Neural cell (in vitro differentiated cells): ENCODE measurements at regions not wholly inside any gene's neighbourhood (a gene's known extent, or its start where the extent isn't known, plus 50 kb on each side); places are given as distances from the start of the nearest gene placed in this dataset.

Source experiments
- CTCF ChIP-seq: fragments of 450-650 bp; IDR thresholded peaks from 2 replicates; pipeline ENCODE4 v1.5.1; 2014; ENCODE audit warnings: antibody characterized with exemption, mild to moderate bottlenecking, moderate library complexity; ENCODE audit not compliant: poor library complexity, severe bottlenecking
- EP300 ChIP-seq: fragments of 450-650 bp; conservative IDR thresholded peaks from 2 replicates; pipeline ENCODE4 v1.6.1; 2014; ENCODE audit warnings: antibody characterized with exemption, mild to moderate bottlenecking, moderate library complexity; ENCODE audit not compliant: poor library complexity, severe bottlenecking
- EZH2 ChIP-seq: fragments of 200-600, 300-800 bp; shearing (Covaris generic), sonication (generic); IDR thresholded peaks from 2 replicates; pipeline ENCODE4 v1.6.1; 2014; ENCODE audit warnings: antibody characterized with exemption, low read length, borderline replicate concordance, mild to moderate bottlenecking; ENCODE audit not compliant: insufficient read depth, poor library complexity, severe bottlenecking
- POLR2AphosphoS5 ChIP-seq: IDR thresholded peaks from 2 replicates; pipeline ENCODE4 v1.6.1; 2012
- RAD21 ChIP-seq: fragments of 450-650 bp; conservative IDR thresholded peaks from 2 replicates; pipeline ENCODE4 v1.6.1; 2014; ENCODE audit warnings: antibody characterized with exemption, mild to moderate bottlenecking, moderate library complexity
- TAF1 ChIP-seq: IDR thresholded peaks from 2 replicates; pipeline ENCODE4 v1.6.1; 2012; ENCODE audit warnings: low read depth

DNA sequence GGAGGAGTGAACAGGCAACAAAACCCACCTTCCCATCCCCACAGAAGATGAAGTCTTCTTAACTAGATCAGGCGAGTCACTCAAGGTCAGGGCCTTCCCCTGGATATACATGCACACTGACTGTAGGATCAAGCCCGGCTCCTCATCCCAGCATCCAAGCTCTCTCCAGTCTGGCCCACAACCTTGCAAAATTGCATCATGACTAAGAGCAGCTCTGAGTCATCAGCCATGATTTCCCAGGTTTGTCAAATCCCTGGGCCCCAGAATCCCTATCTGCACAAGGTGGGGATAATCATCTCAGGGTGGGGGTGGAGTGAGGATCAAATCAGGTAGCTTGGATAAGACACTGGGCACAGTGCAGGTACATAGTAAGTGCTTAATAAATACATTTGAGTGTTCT, 199.3 kb upstream of the GRIK3 start:
- TF ChIP-seq CTCF (no peak), EZH2 (no peak), TAF1 (no peak), POLR2AphosphoS5 (no peak), RAD21 (no peak), EP300 (no peak)
